Occipital lobe (tissue), 1 donor: ENCODE measurements at regions not wholly inside any gene's neighbourhood (a gene's known extent, or its start where the extent isn't known, plus 50 kb on each side); places are given as distances from the start of the nearest gene placed in this dataset. TPM values are rescaled to one million over a fixed set of nuclear protein-coding genes. Genes with fewer than 3 reads are reported as not detected.

Experiments
- small RNA-seq: library from RNA; depleted of rRNA; stranded (forward); fragments of <200 nt; gene quantifications from one replicate; pipeline ENCODE3, GENCODE V24; 2014

Small RNA genes lying in the stretch of these regions (small RNA-seq; reads per million reads assigned to genes)
- gene MIR4306 (not detected), gene RF00402 (not detected)
